A549 (cell line): ENCODE measurements at regions not wholly inside any gene's neighbourhood (a gene's known extent, or its start where the extent isn't known, plus 50 kb on each side); places are given as distances from the start of the nearest gene placed in this dataset.

Experiments
- ATAC-seq, 2 experiments: fragments of 200-7000 bp in 1 of 2; fragments of >200 bp in 1 of 2; cut with Nextera tagmentation in 1 of 2; cut with Tn5 transposase in 1 of 2; 3 replicates each; pipeline versions ENCODE4 v1.8.0 to v1.9.1; 2018 to 2020; ENCODE audit warnings: mild to moderate bottlenecking in 1 of 2, moderate library complexity in 1 of 2
- CTCF ChIA-PET: fragments of 300-600 bp; sonication (Branson Sonifier 250); formaldehyde crosslinking; extraction: SDS; loops from one replicate; lab custom pipeline; 2021; ENCODE audit warnings: antibody characterized with exemption, inconsistent platforms; lab: Yijun Ruan, JAX
- POLR2A ChIA-PET: fragments of 350-600 bp; formaldehyde crosslinking; extraction: SDS; loops from one replicate; lab custom pipeline; 2021; ENCODE audit warnings: antibody characterized with exemption, inconsistent platforms; lab: Yijun Ruan, JAX
- DNase-seq, 2 experiments: peaks; one replicate each; pipeline versions ENCODE4 v3.0.0 to v3.0.0-alpha.2; 2011 to 2016; ENCODE audit warnings: low read depth in 1 of 2, low spot score in 1 of 2
- FAIRE-seq: peaks from 2 replicates; lab custom pipeline; 2011; peaks lifted over from hg19 to GRCh38; lab: Jason Lieb, UNC
- H3K27ac ChIP-seq, 2 experiments: fragments of >200 bp; sonication (Bioruptor Twin); formaldehyde crosslinking; 3 replicates each; pipeline ENCODE4 v1.5.1; 2016 to 2017
- H3K4me1 ChIP-seq: fragments of >200 bp; sonication (Bioruptor Twin); formaldehyde crosslinking; 3 replicates; pipeline ENCODE4 v1.6.1; 2016
- H3K4me2 ChIP-seq: fragments of >200 bp; sonication (Bioruptor Twin); formaldehyde crosslinking; 3 replicates; pipeline ENCODE4 v1.6.1; 2016
- H3K4me3 ChIP-seq: fragments of >200 bp; sonication (Bioruptor Twin); formaldehyde crosslinking; 3 replicates; pipeline ENCODE4 v1.5.1; 2016
- H3K9me3 ChIP-seq: fragments of >200 bp; sonication (Bioruptor Twin); formaldehyde crosslinking; 3 replicates; pipeline ENCODE4 v1.6.1; 2016
- CBX2 ChIP-seq: fragments of 200-600 bp; sonication (generic); IDR thresholded peaks from 2 replicates; pipeline ENCODE4 v1.6.1; 2016; ENCODE audit warnings: low read depth, mild to moderate bottlenecking, borderline replicate concordance
- CBX8 ChIP-seq: fragments of 200-600 bp; sonication (generic); IDR thresholded peaks from 2 replicates; pipeline ENCODE4 v1.6.1; 2016
- CHD2 ChIP-seq: fragments of 150-350 bp; IDR thresholded peaks from 2 replicates; pipeline ENCODE4 v1.6.1; 2014; ENCODE audit warnings: low read length; ENCODE audit not compliant: partially characterized antibody
- CHD4 ChIP-seq: fragments of 200-600 bp; sonication (generic); IDR thresholded peaks from 2 replicates; pipeline ENCODE4 v1.6.1; 2016; ENCODE audit warnings: antibody characterized with exemption, mild to moderate bottlenecking, borderline replicate concordance
- EHMT2 ChIP-seq: fragments of 200-600 bp; sonication (generic); IDR thresholded peaks from 2 replicates; pipeline ENCODE4 v1.6.1; 2016; ENCODE audit warnings: antibody characterized with exemption, low read depth, mild to moderate bottlenecking, moderate library complexity
- HDAC2 ChIP-seq: fragments of 200-600 bp; sonication (generic); IDR thresholded peaks from 2 replicates; pipeline ENCODE4 v1.6.1; 2016
- HOXB5 ChIP-seq: fragments of 250-450 bp; sonication (Bioruptor Pico); IDR thresholded peaks from 2 replicates; pipeline ENCODE4 v1.5.0; 2020; ENCODE audit warnings: mild to moderate bottlenecking, moderate library complexity
- JUNB ChIP-seq: fragments of >200 bp; sonication (Bioruptor Twin); formaldehyde crosslinking; IDR thresholded peaks from 2 replicates; pipeline ENCODE4 v1.6.1; 2016
- KDM5A ChIP-seq: fragments of 200-600 bp; sonication (generic); IDR thresholded peaks from 2 replicates; pipeline ENCODE4 v1.6.1; 2016; ENCODE audit warnings: antibody characterized with exemption, mild to moderate bottlenecking
- MYC ChIP-seq: IDR thresholded peaks from 2 replicates; pipeline ENCODE4 v1.6.1; 2012; ENCODE audit warnings: mild to moderate bottlenecking, inconsistent platforms, low read length, improper control_type of control experiment, borderline replicate concordance
- NFE2L2 ChIP-seq: fragments of 150-350 bp; conservative IDR thresholded peaks from 2 replicates; pipeline ENCODE4 v1.6.1; 2014; ENCODE audit warnings: low read length
- NPAS2 ChIP-seq: fragments of 250-450 bp; sonication (Bioruptor Pico); IDR thresholded peaks from 2 replicates; pipeline ENCODE4 v1.8.0; 2022; ENCODE audit warnings: mild to moderate bottlenecking, moderate library complexity, borderline replicate concordance
- POLR2AphosphoS2 ChIP-seq: conservative IDR thresholded peaks from 2 replicates; pipeline ENCODE4 v1.6.1; 2012; ENCODE audit warnings: low read length, improper control_type of control experiment, inconsistent platforms
- RARB ChIP-seq: fragments of 250-450 bp; sonication (Bioruptor Pico); IDR thresholded peaks from 2 replicates; pipeline ENCODE4 v1.8.0; 2021; ENCODE audit warnings: mild to moderate bottlenecking, moderate library complexity
- RCOR1 ChIP-seq: fragments of 150-350 bp; IDR thresholded peaks from 2 replicates; pipeline ENCODE4 v1.6.1; 2014; ENCODE audit warnings: antibody characterized with exemption, low read length, low read depth
- RFX5 ChIP-seq: fragments of 450-650 bp; IDR thresholded peaks from 2 replicates; pipeline ENCODE4 v1.7.1; 2014; ENCODE audit warnings: antibody characterized with exemption, mild to moderate bottlenecking, moderate library complexity
- RNF2 ChIP-seq: fragments of 200-600 bp; sonication (generic); IDR thresholded peaks from 2 replicates; pipeline ENCODE4 v1.6.1; 2016; ENCODE audit warnings: low read depth, mild to moderate bottlenecking, antibody characterized with exemption, moderate library complexity, borderline replicate concordance
- SREBF2 ChIP-seq: fragments of 450-650 bp; IDR thresholded peaks from 2 replicates; pipeline ENCODE4 v1.6.1; 2014; ENCODE audit warnings: mild to moderate bottlenecking, moderate library complexity
- TFCP2L1 ChIP-seq: fragments of 250-450 bp; sonication (Bioruptor Pico); IDR thresholded peaks from 2 replicates; pipeline ENCODE4 v1.5.0; 2021; ENCODE audit warnings: mild to moderate bottlenecking
- TP53 ChIP-seq: fragments of 250-450 bp; sonication (Bioruptor Pico); IDR thresholded peaks from 2 replicates; pipeline ENCODE4 v1.5.0; 2021; ENCODE audit warnings: mild to moderate bottlenecking, moderate library complexity
- ZFP36 ChIP-seq: fragments of 450-650 bp; IDR thresholded peaks from 2 replicates; pipeline ENCODE4 v1.6.1; 2014; ENCODE audit warnings: borderline replicate concordance; ENCODE audit not compliant: partially characterized antibody
- ZNF302 ChIP-seq: fragments of 250-450 bp; sonication (Bioruptor Pico); IDR thresholded peaks from 2 replicates; pipeline ENCODE4 v1.9.0; 2021; ENCODE audit warnings: inconsistent platforms, mild to moderate bottlenecking, moderate library complexity
- ZSCAN20 ChIP-seq: fragments of 250-450 bp; sonication (Bioruptor Pico); IDR thresholded peaks from 2 replicates; pipeline ENCODE4 v1.8.0; 2022; ENCODE audit warnings: mild to moderate bottlenecking, moderate library complexity
- WGBS: methylation state at CpG from one replicate; pipeline ENCODE4 v1.1.6; 2017; ENCODE audit errors: missing lambda C conversion rate; 5-methylcytosine and 5-hydroxymethylcytosine counted together
- TF ChIP-seq, protein P1 (sequence below): IDR thresholded peaks from 2 replicates; pipeline ENCODE4 v1.6.1; 2012
- TF ChIP-seq, protein P2 (sequence below): fragments of 250-450 bp; sonication (Bioruptor Pico); IDR thresholded peaks from 2 replicates; pipeline ENCODE4 v1.5.0; 2020; ENCODE audit warnings: low read depth, mild to moderate bottlenecking, moderate library complexity
- TF ChIP-seq, protein P3 (sequence below): fragments of >200 bp; sonication (Bioruptor Twin); formaldehyde crosslinking; IDR thresholded peaks from 3 replicates; pipeline ENCODE4 v1.5.1; 2016
- TF ChIP-seq, protein P4 (sequence below): fragments of >200 bp; sonication (Bioruptor Twin); formaldehyde crosslinking; IDR thresholded peaks from 2 replicates; pipeline ENCODE4 v1.6.1; 2016
- TF ChIP-seq, protein P5 (sequence below): fragments of 150-350 bp; IDR thresholded peaks from 2 replicates; pipeline ENCODE4 v1.6.1; 2014; ENCODE audit warnings: low read depth, mild to moderate bottlenecking, low read length
- TF ChIP-seq, protein P6 (sequence below): fragments of >200 bp; sonication (Bioruptor Twin); formaldehyde crosslinking; IDR thresholded peaks from 3 replicates; pipeline ENCODE4 v1.6.1; 2016
- TF ChIP-seq, protein P7 (sequence below): IDR thresholded peaks from 2 replicates; pipeline ENCODE4 v1.6.1; 2012

DNA sequence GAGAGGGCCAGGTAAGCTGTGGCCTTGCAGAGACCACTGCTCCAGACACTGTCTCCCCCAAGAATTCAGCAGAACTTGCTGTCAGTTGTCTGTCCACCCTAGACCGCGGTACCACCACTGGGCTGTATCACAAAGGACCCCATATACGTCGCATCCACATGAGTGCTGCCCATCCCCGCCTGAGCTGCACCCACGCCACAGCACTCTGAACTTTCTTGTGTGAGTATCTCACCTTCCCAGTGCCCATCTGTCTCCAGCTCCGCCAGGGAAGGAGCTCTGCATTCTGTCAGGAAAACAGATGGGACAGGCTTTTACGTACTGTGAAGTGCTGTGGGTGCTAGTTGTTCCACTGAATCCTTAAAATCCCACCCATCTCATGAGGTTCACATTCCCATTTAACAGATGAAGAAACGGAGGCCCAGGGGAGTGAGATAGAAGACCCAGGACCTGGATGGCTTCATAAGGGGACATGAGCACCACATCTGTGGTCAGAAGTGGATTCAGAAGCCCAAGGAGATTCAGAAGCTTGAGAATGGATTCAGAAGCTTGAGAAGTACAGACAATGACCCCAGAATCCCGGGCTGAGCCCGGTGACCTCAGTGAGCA, 102.5 kb upstream of the ZMIZ1 start:
- no peak for FAIRE-seq
- ChIA-PET POLR2A (interaction anchor here (4.4 kb wide), 1 partner anchor 8 kb away, joined by 34 read pairs; no protein-coding TSS in a partner anchor), CTCF (interaction anchor here (1.6 to 4.5 kb wide), 4 partner anchors 9 to 919 kb away, joined by 3 to 12 read pairs (median 8); no protein-coding TSS in a partner anchor)
- no peaks in the 10 kb centered on the region for H3K9me3 ChIP-seq
- TF ChIP-seq ZSCAN20 (CRISPR knock-in tag) = no peak
- no peak for TF ChIP-seq HOXB5
- no peak for TF ChIP-seq TFCP2L1 (CRISPR knock-in tag)
- no peak for TF ChIP-seq TP53 (CRISPR knock-in tag)
- TF ChIP-seq MYC = no peak
- no peak for TF ChIP-seq RNF2
- no peak for TF ChIP-seq JUNB
- no peak for TF ChIP-seq RFX5
- TF ChIP-seq, protein P1, sequence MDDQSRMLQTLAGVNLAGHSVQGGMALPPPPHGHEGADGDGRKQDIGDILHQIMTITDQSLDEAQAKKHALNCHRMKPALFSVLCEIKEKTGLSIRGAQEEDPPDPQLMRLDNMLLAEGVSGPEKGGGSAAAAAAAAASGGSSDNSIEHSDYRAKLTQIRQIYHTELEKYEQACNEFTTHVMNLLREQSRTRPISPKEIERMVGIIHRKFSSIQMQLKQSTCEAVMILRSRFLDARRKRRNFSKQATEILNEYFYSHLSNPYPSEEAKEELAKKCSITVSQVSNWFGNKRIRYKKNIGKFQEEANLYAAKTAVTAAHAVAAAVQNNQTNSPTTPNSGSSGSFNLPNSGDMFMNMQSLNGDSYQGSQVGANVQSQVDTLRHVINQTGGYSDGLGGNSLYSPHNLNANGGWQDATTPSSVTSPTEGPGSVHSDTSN = no peak
- TF ChIP-seq SREBF2 = no peak
- no peak for TF ChIP-seq RCOR1
- no peak for TF ChIP-seq CBX8
- TF ChIP-seq RARB (CRISPR knock-in tag) = no peak
- TF ChIP-seq, protein P2, sequence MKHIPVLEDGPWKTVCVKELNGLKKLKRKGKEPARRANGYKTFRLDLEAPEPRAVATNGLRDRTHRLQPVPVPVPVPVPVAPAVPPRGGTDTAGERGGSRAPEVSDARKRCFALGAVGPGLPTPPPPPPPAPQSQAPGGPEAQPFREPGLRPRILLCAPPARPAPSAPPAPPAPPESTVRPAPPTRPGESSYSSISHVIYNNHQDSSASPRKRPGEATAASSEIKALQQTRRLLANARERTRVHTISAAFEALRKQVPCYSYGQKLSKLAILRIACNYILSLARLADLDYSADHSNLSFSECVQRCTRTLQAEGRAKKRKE (CRISPR knock-in tag) = no peak
- TF ChIP-seq NPAS2 (CRISPR knock-in tag) = no peak
- no peak for TF ChIP-seq POLR2AphosphoS2
- no peak for TF ChIP-seq KDM5A
- TF ChIP-seq CHD2 = no peak
- H3K4me3 ChIP-seq = no peak overlapping the region
- ATAC-seq = no peak
- H3K4me2 ChIP-seq = peak overlapping the region; percentile 69; the same call in 1 of the 3 replicates
- WGBS = 96% methylated on average over 11 of the region's 11 CpGs
- H3K4me1 ChIP-seq = peaks cover 43% of the 10 kb centered on the region
- DNase-seq = no peak
- peak overlapping the region; percentile 81 to 90 for H3K27ac ChIP-seq

DNA sequence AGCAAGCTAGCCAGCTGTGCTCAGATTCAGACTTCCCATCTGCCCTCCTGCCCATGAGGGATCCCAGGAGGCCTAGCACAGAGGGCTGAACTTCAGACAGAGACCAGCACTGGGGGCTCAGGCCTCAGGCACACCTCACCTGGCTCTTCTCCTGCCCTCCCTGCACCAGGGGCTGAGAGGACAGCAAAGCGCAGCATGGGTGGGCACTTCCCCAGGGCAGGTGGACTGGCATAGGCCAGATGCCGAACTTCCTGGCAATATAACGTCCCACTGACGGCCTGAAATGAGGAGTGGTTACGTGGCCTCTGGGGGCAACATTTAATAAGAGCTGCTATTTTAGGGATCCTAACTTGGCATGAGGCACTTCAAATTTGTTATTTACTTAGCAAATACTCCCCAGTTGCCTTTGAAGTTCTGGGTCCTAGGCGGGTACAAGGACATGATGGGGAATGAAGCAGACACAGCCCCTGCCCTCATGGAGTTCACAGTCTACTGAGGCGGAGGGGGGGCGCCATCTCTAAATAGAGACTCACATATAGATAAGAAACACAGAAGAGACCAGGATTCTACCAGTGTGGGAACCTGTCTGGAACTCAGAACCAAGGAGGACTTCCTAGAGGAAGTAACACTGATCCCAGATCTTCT, 101.8 kb upstream of the ZMIZ1 start:
- no peak for FAIRE-seq
- H3K4me2 ChIP-seq = no peak overlapping the region
- WGBS = 88% methylated on average over 7 of the region's 8 CpGs
- H3K4me3 ChIP-seq = no peak overlapping the region
- no peak for DNase-seq
- ChIA-PET POLR2A (no interaction called here), CTCF (interaction anchor here (2.2 to 4.5 kb wide), 3 partner anchors 8 to 920 kb away, joined by 11 to 18 read pairs (median 12); no protein-coding TSS in a partner anchor)
- peaks cover 48% of the 10 kb centered on the region for H3K4me1 ChIP-seq
- TF ChIP-seq ZNF302 = no peak
- TF ChIP-seq EHMT2 = no peak
- TF ChIP-seq CHD4 = no peak
- no peak for TF ChIP-seq CHD2
- TF ChIP-seq, protein P3, sequence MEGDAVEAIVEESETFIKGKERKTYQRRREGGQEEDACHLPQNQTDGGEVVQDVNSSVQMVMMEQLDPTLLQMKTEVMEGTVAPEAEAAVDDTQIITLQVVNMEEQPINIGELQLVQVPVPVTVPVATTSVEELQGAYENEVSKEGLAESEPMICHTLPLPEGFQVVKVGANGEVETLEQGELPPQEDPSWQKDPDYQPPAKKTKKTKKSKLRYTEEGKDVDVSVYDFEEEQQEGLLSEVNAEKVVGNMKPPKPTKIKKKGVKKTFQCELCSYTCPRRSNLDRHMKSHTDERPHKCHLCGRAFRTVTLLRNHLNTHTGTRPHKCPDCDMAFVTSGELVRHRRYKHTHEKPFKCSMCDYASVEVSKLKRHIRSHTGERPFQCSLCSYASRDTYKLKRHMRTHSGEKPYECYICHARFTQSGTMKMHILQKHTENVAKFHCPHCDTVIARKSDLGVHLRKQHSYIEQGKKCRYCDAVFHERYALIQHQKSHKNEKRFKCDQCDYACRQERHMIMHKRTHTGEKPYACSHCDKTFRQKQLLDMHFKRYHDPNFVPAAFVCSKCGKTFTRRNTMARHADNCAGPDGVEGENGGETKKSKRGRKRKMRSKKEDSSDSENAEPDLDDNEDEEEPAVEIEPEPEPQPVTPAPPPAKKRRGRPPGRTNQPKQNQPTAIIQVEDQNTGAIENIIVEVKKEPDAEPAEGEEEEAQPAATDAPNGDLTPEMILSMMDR = no peak
- TF ChIP-seq, protein P4, sequence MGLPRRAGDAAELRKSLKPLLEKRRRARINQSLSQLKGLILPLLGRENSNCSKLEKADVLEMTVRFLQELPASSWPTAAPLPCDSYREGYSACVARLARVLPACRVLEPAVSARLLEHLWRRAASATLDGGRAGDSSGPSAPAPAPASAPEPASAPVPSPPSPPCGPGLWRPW = no peak
- TF ChIP-seq NFE2L2 = no peak
- TF ChIP-seq ZFP36 = no peak
- TF ChIP-seq, protein P5, sequence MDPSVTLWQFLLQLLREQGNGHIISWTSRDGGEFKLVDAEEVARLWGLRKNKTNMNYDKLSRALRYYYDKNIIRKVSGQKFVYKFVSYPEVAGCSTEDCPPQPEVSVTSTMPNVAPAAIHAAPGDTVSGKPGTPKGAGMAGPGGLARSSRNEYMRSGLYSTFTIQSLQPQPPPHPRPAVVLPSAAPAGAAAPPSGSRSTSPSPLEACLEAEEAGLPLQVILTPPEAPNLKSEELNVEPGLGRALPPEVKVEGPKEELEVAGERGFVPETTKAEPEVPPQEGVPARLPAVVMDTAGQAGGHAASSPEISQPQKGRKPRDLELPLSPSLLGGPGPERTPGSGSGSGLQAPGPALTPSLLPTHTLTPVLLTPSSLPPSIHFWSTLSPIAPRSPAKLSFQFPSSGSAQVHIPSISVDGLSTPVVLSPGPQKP = no peak
- TF ChIP-seq KDM5A = no peak
- no peak for TF ChIP-seq JUNB
- no peak for TF ChIP-seq CBX2
- TF ChIP-seq, protein P6, sequence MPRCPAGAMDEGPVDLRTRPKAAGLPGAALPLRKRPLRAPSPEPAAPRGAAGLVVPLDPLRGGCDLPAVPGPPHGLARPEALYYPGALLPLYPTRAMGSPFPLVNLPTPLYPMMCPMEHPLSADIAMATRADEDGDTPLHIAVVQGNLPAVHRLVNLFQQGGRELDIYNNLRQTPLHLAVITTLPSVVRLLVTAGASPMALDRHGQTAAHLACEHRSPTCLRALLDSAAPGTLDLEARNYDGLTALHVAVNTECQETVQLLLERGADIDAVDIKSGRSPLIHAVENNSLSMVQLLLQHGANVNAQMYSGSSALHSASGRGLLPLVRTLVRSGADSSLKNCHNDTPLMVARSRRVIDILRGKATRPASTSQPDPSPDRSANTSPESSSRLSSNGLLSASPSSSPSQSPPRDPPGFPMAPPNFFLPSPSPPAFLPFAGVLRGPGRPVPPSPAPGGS = no peak
- TF ChIP-seq ZSCAN20 (CRISPR knock-in tag) = no peak
- no peak for TF ChIP-seq HDAC2
- TF ChIP-seq CBX8 = no peak
- TF ChIP-seq NPAS2 (CRISPR knock-in tag) = no peak
- TF ChIP-seq, protein P7, sequence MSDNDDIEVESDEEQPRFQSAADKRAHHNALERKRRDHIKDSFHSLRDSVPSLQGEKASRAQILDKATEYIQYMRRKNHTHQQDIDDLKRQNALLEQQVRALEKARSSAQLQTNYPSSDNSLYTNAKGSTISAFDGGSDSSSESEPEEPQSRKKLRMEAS = no peak
- TF ChIP-seq RARB (CRISPR knock-in tag) = no peak
- H3K9me3 ChIP-seq = no peaks in the 10 kb centered on the region
- H3K27ac ChIP-seq = peak overlapping the region; percentile 81 to 90; a peak in 5 of 6 replicates
- no peak for ATAC-seq
